Naive thymus-derived CD4-positive, alpha-beta T cell (primary cell): ENCODE measurements at regions not wholly inside any gene's neighbourhood (a gene's known extent, or its start where the extent isn't known, plus 50 kb on each side); places are given as distances from the start of the nearest gene placed in this dataset.

ENCODE experiments used
- ATAC-seq: fragments of 150-1000 bp; cut with Tn5 transposase; 2 replicates; pipeline ENCODE4 v1.10.0; 2021; ENCODE audit warnings: mild to moderate bottlenecking, moderate library complexity
- CTCF ChIA-PET: fragments of 350-600 bp; sonication (Branson Sonifier 250); formaldehyde crosslinking; loops from one replicate; lab custom pipeline; 2021; ENCODE audit warnings: antibody characterized with exemption; lab: Charles Lee
- POLR2A ChIA-PET: fragments of 350-600 bp; sonication (Branson Sonifier 250); formaldehyde crosslinking; loops from one replicate; lab custom pipeline; 2021; ENCODE audit warnings: antibody characterized with exemption, inconsistent platforms; lab: Charles Lee
- DNase-seq, 9 donors: peaks; one replicate each; pipeline versions ENCODE4 v3.0.0 to v3.0.0-alpha.2; 2020 to 2022; ENCODE audit warnings: mixed read lengths in 1 of 9
- H3K27ac ChIP-seq: one replicate; pipeline ENCODE4 v1.7.0; 2013; ENCODE audit warnings: mild to moderate bottlenecking, low read depth, low read length, moderate library complexity
- H3K27me3 ChIP-seq, 2 donors: one replicate each; pipeline ENCODE4 v1.7.0; 2013; ENCODE audit warnings: low read length in 2 of 2, mild to moderate bottlenecking in 2 of 2, moderate library complexity in 2 of 2; ENCODE audit not compliant: control insufficient read depth in 2 of 2, insufficient read depth in 2 of 2
- H3K36me3 ChIP-seq, 3 experiments: 1 replicate in 2 of 3; 2 replicates in 1 of 3; pipeline ENCODE4 v1.7.0; 2013; ENCODE audit warnings: low read length in 3 of 3, mild to moderate bottlenecking in 3 of 3, moderate library complexity in 1 of 3; ENCODE audit not compliant: insufficient read depth in 3 of 3, control insufficient read depth in 2 of 3
- H3K4me1 ChIP-seq, 2 donors: one replicate each; pipeline ENCODE4 v1.7.0; 2013; ENCODE audit warnings: low read length in 2 of 2, mild to moderate bottlenecking in 2 of 2, moderate library complexity in 1 of 2; ENCODE audit not compliant: control insufficient read depth in 2 of 2, insufficient read depth in 2 of 2
- H3K4me3 ChIP-seq: 2 replicates; pipeline ENCODE4 v1.7.0; 2013; ENCODE audit warnings: mild to moderate bottlenecking, low read length
- H3K9me3 ChIP-seq, 3 experiments: 1 replicate in 2 of 3; 2 replicates in 1 of 3; pipeline ENCODE4 v1.7.0; 2013; ENCODE audit warnings: low read length in 3 of 3; ENCODE audit not compliant: control insufficient read depth in 2 of 3
- H3K27ac Mint-ChIP-seq, 9 donors: one replicate each; pipeline ENCODE4 v1.8.0; 2020 to 2022; ENCODE audit warnings: mixed read lengths in 9 of 9, mild to moderate bottlenecking in 8 of 9, moderate library complexity in 5 of 9, inconsistent platforms in 2 of 9
- H3K27me3 Mint-ChIP-seq, 5 donors: one replicate each; pipeline ENCODE4 v1.8.0; 2021 to 2022; ENCODE audit warnings: mixed read lengths in 5 of 5, mild to moderate bottlenecking in 1 of 5
- H3K36me3 Mint-ChIP-seq, 5 donors: one replicate each; pipeline ENCODE4 v1.8.0; 2020 to 2022; ENCODE audit warnings: mixed read lengths in 5 of 5, mild to moderate bottlenecking in 3 of 5, inconsistent platforms in 1 of 5
- H3K4me1 Mint-ChIP-seq, 7 donors: one replicate each; pipeline ENCODE4 v1.8.0; 2020 to 2022; ENCODE audit warnings: mixed read lengths in 7 of 7, mild to moderate bottlenecking in 3 of 7, inconsistent platforms in 1 of 7
- H3K4me3 Mint-ChIP-seq, 10 donors: one replicate each; pipeline ENCODE4 v1.8.0; 2020 to 2022; ENCODE audit warnings: mild to moderate bottlenecking in 10 of 10, mixed read lengths in 10 of 10, moderate library complexity in 6 of 10, inconsistent platforms in 2 of 10
- H3K9me3 Mint-ChIP-seq, 11 donors: one replicate each; pipeline ENCODE4 v1.8.0; 2020 to 2022; ENCODE audit warnings: mixed read lengths in 11 of 11, mild to moderate bottlenecking in 4 of 11, inconsistent platforms in 1 of 11, moderate library complexity in 1 of 11
- intact Hi-C, 2 donors: fragments of 100-400 bp; cut with micrococcal nuclease; formaldehyde crosslinking; loops; one replicate each; pipeline ENCODE4 v1.15.1; 2023

DNA sequence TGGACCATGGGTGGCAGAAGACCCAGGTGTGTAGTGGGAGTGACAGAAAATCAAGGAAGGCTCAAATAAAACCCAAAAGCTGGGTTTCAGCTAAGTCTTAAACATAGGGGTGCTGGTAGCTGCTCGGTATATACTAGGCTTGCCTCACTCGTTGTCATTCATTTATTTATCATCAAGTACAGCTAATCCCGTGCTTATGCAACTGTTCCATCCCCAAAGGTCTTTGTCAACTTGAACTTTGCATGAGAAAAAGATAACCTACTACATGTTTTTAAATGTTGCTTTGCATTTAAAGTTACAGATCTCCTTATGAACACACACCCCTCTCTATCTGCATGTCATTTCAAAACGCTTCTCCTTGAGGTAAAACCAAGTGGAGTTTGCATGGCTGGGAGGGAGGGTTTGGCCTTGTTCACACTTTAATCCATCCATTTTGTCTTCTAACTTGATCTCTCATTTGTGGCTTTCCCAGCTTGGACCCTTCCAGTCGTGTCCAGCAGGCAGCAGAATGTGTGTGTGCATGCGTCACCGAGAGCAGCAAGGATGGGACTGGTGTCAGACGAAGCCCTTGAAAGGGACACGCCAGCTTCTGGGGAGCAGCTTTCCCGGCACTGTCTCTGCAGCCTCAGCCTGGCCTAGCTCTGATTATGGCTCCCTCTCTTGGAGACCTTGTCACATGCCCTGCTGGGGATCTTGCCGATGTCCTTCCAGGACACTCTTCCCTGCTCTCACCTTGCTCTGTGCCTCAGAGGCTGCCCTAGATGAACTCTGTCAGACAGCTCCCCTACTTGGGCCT lies 133.5 kb downstream of the GADD45G start:
- ATAC-seq (no peak), DNase-seq (no peak)
- Mint-ChIP-seq H3K4me1 (peaks cover 31 to 62% (median 47%) of the 10 kb centered on the region in 7 donors), H3K4me3 (peak overlapping the region in 1 of 10 donors; percentile 18), H3K27ac (peak overlapping the region in 2 of 9 donors; percentile 20 to 85), H3K27me3 (no peaks in the 10 kb centered on the region), H3K36me3 (peaks cover 0 to 17% (median 0%) of the 10 kb centered on the region in 5 donors), H3K9me3 (no peaks in the 10 kb centered on the region)
- intact Hi-C loops = no loop called here
- ChIA-PET POLR2A (no interaction called here), CTCF (no interaction called here)
- no peak overlapping the region for H3K4me3 ChIP-seq
- H3K4me1 ChIP-seq = peaks cover 7 to 44% of the 10 kb centered on the region in 2 donors
- H3K9me3 ChIP-seq = no peaks in the 10 kb centered on the region
- H3K36me3 ChIP-seq = no peaks in the 10 kb centered on the region
- no peaks in the 10 kb centered on the region for H3K27me3 ChIP-seq
- no peak overlapping the region for H3K27ac ChIP-seq

DNA sequence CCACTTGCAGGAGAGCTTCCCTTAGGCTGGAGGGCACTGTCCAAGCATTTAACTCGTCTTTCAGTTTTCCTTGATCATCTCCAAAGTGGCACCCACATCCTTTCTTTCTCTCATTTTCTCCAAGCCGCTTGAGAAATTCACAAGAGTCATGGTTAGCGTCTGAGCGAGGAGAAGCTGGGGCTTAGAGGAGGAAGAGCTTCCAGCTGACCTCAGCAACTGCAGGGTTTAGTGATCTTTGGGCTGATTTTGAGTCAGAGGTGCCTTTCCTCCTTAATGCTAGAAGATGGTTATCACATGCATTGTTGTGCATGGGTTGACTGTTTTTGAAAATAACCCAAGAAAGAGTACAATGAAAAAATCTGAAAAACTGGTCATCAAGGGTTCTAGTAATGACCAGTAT lies 134.7 kb downstream of the GADD45G start:
- peaks cover 0 to under 1% (median 0%) of the 10 kb centered on the region in 3 experiments for H3K9me3 ChIP-seq
- H3K27me3 ChIP-seq = no peaks in the 10 kb centered on the region
- ChIA-PET POLR2A (no interaction called here), CTCF (no interaction called here)
- H3K4me3 ChIP-seq = no peak overlapping the region
- no peaks in the 10 kb centered on the region for H3K27me3 Mint-ChIP-seq
- H3K9me3 Mint-ChIP-seq = peaks cover 0 to 1% (median 0%) of the 10 kb centered on the region in 11 donors
- H3K27ac Mint-ChIP-seq = peak overlapping the region in 1 of 9 donors; percentile 85
- no peak for DNase-seq
- peaks cover 35 to 72% (median 59%) of the 10 kb centered on the region in 7 donors for H3K4me1 Mint-ChIP-seq
- no peak overlapping the region for H3K27ac ChIP-seq
- H3K36me3 ChIP-seq = no peaks in the 10 kb centered on the region
- peaks cover 18 to 54% of the 10 kb centered on the region in 2 donors for H3K4me1 ChIP-seq
- intact Hi-C loops = loop anchor here in 1 of 2 donors (1.0 kb wide), 1 partner anchor 38 kb away; no protein-coding TSS in a partner anchor
- no peak for ATAC-seq
- H3K36me3 Mint-ChIP-seq = peaks cover 0 to 15% (median 0%) of the 10 kb centered on the region in 5 donors
- H3K4me3 Mint-ChIP-seq = peak overlapping the region in 3 of 10 donors; percentile 18 to 72 (median 56)

DNA sequence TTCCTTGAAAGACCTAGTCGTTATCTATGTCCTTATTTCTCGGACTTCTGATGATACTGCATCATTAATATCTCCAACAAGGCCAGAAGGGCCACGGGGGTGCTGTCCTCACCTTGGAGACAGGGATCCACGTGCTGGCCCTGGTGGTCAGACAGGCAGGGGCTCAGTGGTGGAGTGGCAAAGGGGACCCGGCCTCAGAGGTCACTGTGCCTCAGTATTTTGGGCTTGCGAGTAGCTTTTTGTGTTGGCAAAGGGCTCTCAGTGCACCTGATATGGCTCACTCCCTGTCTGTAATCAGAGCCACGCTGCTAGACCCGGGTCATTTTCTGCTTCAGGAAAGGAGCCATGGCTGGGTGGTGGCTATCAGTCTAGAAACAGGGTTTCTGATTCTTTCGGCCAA lies 135.1 kb downstream of the GADD45G start:
- ChIA-PET POLR2A (no interaction called here), CTCF (no interaction called here)
- ATAC-seq = no peak
- Histone ChIP-seq H3K4me1 (peaks cover 18 to 58% of the 10 kb centered on the region in 2 donors), H3K9me3 (peaks cover 0 to 4% (median 0%) of the 10 kb centered on the region in 3 experiments), H3K36me3 (no peaks in the 10 kb centered on the region), H3K27me3 (no peaks in the 10 kb centered on the region), H3K27ac (no peak overlapping the region), H3K4me3 (no peak overlapping the region)
- H3K36me3 Mint-ChIP-seq = peaks cover 0 to 15% (median 0%) of the 10 kb centered on the region in 5 donors
- peak overlapping the region in 5 of 10 donors; percentile 12 to 72 (median 56) for H3K4me3 Mint-ChIP-seq
- intact Hi-C loops = loop anchor here (1.0 to 5.0 kb wide), 4 partner anchors 38 to 298 kb away; no protein-coding TSS in a partner anchor
- DNase-seq = no peak
- peak overlapping the region in 2 of 9 donors; percentile 25 to 85 for H3K27ac Mint-ChIP-seq
- peaks cover 0 to 3% (median 0%) of the 10 kb centered on the region in 11 donors for H3K9me3 Mint-ChIP-seq
- peaks cover 38 to 75% (median 62%) of the 10 kb centered on the region in 7 donors for H3K4me1 Mint-ChIP-seq
- H3K27me3 Mint-ChIP-seq = no peaks in the 10 kb centered on the region

DNA sequence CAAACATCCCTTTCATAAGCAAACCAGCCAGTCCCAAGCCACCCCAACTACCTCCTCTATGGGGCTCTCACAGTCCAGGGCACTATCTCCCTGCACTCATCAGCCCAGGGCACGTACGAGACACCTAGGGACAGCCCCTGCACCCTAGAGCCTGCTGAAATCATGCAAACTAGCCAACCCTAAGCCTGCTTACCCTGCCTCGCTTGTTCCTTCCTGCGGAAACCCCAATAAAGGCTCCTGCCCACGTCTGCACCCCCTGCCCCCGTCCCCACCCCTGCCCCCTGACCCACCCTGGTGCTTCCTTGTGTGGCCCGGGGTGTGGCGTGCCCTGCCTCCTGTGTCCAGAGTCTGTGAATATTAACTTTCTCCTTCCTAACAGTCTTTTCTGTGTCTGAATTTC lies 135.9 kb downstream of the GADD45G start:
- H3K27me3 Mint-ChIP-seq = no peaks in the 10 kb centered on the region
- H3K36me3 ChIP-seq = no peaks in the 10 kb centered on the region
- peaks cover 18 to 60% of the 10 kb centered on the region in 2 donors for H3K4me1 ChIP-seq
- H3K9me3 Mint-ChIP-seq = peaks cover 0 to 3% (median 0%) of the 10 kb centered on the region in 11 donors
- ATAC-seq = peak; percentile 22
- DNase-seq = peak in 2 of 9 donors; percentile 18 to 41
- no peak overlapping the region for H3K4me3 ChIP-seq
- CTCF ChIA-PET = no interaction called here
- intact Hi-C loops = loop anchor here in 1 of 2 donors (5.0 kb wide), 3 partner anchors 38 to 298 kb away; no protein-coding TSS in a partner anchor
- peak overlapping the region; percentile 27 to 79 (median 69) for H3K4me3 Mint-ChIP-seq
- POLR2A ChIA-PET = no interaction called here
- no peaks in the 10 kb centered on the region for H3K27me3 ChIP-seq
- peaks cover 0 to 5% (median 0%) of the 10 kb centered on the region in 3 experiments for H3K9me3 ChIP-seq
- H3K27ac Mint-ChIP-seq = peak overlapping the region in 3 of 9 donors; percentile 25 to 86 (median 85)
- no peak overlapping the region for H3K27ac ChIP-seq
- H3K36me3 Mint-ChIP-seq = peaks cover 0 to 20% (median 0%) of the 10 kb centered on the region in 5 donors
- H3K4me1 Mint-ChIP-seq = peaks cover 42 to 78% (median 67%) of the 10 kb centered on the region in 7 donors

DNA sequence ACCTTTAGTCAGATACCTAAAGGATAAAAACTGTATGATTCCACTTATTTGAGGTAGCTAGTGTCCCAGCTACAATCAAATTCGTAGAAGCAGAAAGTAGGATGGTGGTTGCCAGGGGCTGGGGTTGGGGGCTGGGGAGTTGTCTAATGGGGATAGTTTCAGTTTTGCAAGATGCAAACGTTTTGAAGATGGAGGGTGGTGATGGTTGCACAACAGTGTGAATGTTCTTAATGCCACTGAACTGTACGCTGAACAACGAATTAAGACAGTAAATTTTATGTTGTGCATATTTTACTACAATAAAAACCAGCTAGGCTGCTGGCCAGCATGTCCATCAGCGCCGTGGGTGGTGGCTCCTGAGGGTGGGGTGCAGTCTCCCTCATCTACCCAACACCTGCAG lies 137.8 kb downstream of the GADD45G start:
- Mint-ChIP-seq H3K27ac (peak overlapping the region in 5 of 9 donors; percentile 49 to 94 (median 93)), H3K9me3 (peaks cover 0 to 3% (median 0%) of the 10 kb centered on the region in 11 donors), H3K27me3 (no peaks in the 10 kb centered on the region), H3K36me3 (peaks cover 0 to 26% (median 0%) of the 10 kb centered on the region in 5 donors), H3K4me1 (peaks cover 44 to 87% (median 82%) of the 10 kb centered on the region in 7 donors), H3K4me3 (peak overlapping the region; percentile 0 to 85 (median 74))
- Histone ChIP-seq H3K4me3 (peak overlapping the region; percentile 35), H3K4me1 (peaks cover 18 to 60% of the 10 kb centered on the region in 2 donors), H3K27me3 (no peaks in the 10 kb centered on the region), H3K9me3 (peaks cover 0 to 5% (median 0%) of the 10 kb centered on the region in 3 experiments), H3K36me3 (no peaks in the 10 kb centered on the region), H3K27ac (peak overlapping the region; percentile 37)
- peak in 1 of 9 donors; percentile 9 for DNase-seq
- intact Hi-C loops = loop anchor here (1.0 to 5.0 kb wide), 9 partner anchors 28 to 300 kb away; no protein-coding TSS in a partner anchor
- ChIA-PET CTCF (interaction anchor here (0.8 to 1.4 kb wide), 2 partner anchors 144 to 360 kb away, joined by 3 to 4 read pairs; no protein-coding TSS in a partner anchor), POLR2A (interaction anchor here (0.8 kb wide), 1 partner anchor 14 kb away, joined by 3 read pairs; no protein-coding TSS in a partner anchor)
- ATAC-seq = no peak

DNA sequence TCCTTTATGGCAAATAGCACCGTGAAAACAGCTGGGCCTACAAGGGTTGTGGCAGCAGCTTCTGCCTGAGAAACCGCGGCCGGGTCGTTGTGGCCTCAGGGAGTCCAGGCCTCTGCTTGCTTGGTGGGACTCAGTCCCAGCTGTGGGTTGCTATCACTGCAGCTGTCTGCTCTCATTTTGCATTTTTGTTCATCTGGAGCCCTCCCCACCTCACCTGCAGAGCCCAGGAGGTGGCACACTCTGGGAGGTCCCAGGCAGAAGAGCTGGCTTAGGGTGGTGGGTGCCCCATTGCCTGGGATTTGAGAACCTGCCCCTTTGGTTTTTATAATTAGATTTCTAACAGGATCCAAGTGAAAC lies 138.4 kb downstream of the GADD45G start:
- Mint-ChIP-seq H3K4me1 (peaks cover 47 to 91% (median 87%) of the 10 kb centered on the region in 7 donors), H3K9me3 (peaks cover 0 to 3% (median 0%) of the 10 kb centered on the region in 11 donors), H3K27ac (peak overlapping the region; percentile 49 to 94 (median 83)), H3K36me3 (peaks cover 0 to 23% (median 0%) of the 10 kb centered on the region in 5 donors), H3K4me3 (peak overlapping the region; percentile 62 to 85 (median 76)), H3K27me3 (no peaks in the 10 kb centered on the region)
- Histone ChIP-seq H3K4me1 (peaks cover 18 to 61% of the 10 kb centered on the region in 2 donors), H3K4me3 (peak overlapping the region; percentile 35), H3K9me3 (peaks cover 0 to 5% (median 0%) of the 10 kb centered on the region in 3 experiments), H3K36me3 (no peaks in the 10 kb centered on the region), H3K27ac (peak overlapping the region; percentile 37), H3K27me3 (no peaks in the 10 kb centered on the region)
- POLR2A ChIA-PET = interaction anchor here (0.7 to 1.1 kb wide), 3 partner anchors 15 to 318 kb away, joined by 3 to 7 read pairs (median 3); no protein-coding TSS in a partner anchor
- DNase-seq = peak in 1 of 9 donors; percentile 56
- no peak for ATAC-seq
- CTCF ChIA-PET = interaction anchor here (0.8 to 1.4 kb wide), 3 partner anchors 140 to 359 kb away, joined by 3 to 4 read pairs (median 4); no protein-coding TSS in a partner anchor
- intact Hi-C loops = loop anchor here (1.0 to 5.0 kb wide), 9 partner anchors 28 to 301 kb away; no protein-coding TSS in a partner anchor
